SK-N-SH treated with all-trans-retinoic acid at 6 μM for 48 hours (cell line): ENCODE measurements at regions not wholly inside any gene's neighbourhood (a gene's known extent, or its start where the extent isn't known, plus 50 kb on each side); places are given as distances from the start of the nearest gene placed in this dataset.

Experiments used
- CSDC2 ChIP-seq: fragments of 250-450 bp; sonication (Bioruptor Pico); IDR thresholded peaks from 2 replicates; pipeline ENCODE4 v1.5.0; 2020; ENCODE audit warnings: mild to moderate bottlenecking, moderate library complexity
- POU6F1 ChIP-seq: fragments of 250-450 bp; sonication (Bioruptor Pico); IDR thresholded peaks from 2 replicates; pipeline ENCODE4 v1.8.0; 2021; ENCODE audit warnings: low read depth, mild to moderate bottlenecking, moderate library complexity, borderline replicate concordance
- PPARA ChIP-seq: fragments of 250-450 bp; sonication (Bioruptor Pico); IDR thresholded peaks from 2 replicates; pipeline ENCODE4 v1.5.0; 2020; ENCODE audit warnings: mild to moderate bottlenecking, borderline replicate concordance
- RARB ChIP-seq: fragments of 250-450 bp; sonication (Bioruptor Pico); IDR thresholded peaks from 2 replicates; pipeline ENCODE4 v1.8.0; 2021; ENCODE audit warnings: mild to moderate bottlenecking, moderate library complexity
- ZFP3 ChIP-seq: fragments of 250-450 bp; sonication (Bioruptor Pico); IDR thresholded peaks from 2 replicates; pipeline ENCODE4 v1.5.0; 2020; ENCODE audit warnings: mild to moderate bottlenecking, moderate library complexity
- ZNF8 ChIP-seq: fragments of 450-650 bp; formaldehyde crosslinking; IDR thresholded peaks from 2 replicates; pipeline ENCODE4 v1.5.0; 2020; ENCODE audit warnings: mild to moderate bottlenecking, moderate library complexity

- TF ChIP-seq CSDC2 (CRISPR knock-in tag) (no peak), POU6F1 (CRISPR knock-in tag) (no peak), RARB (no peak), PPARA (no peak), ZNF8 (CRISPR knock-in tag) (no peak), ZFP3 (CRISPR knock-in tag) (no peak)
These were observed 268.2 kb downstream of the ADGRD1 start for GRCh38 chr12:131221957-131222328.
